ENCODE measurements at regions not wholly inside any gene's neighbourhood (a gene's known extent, or its start where the extent isn't known, plus 50 kb on each side); places are given as distances from the start of the nearest gene placed in this dataset.

DNA sequence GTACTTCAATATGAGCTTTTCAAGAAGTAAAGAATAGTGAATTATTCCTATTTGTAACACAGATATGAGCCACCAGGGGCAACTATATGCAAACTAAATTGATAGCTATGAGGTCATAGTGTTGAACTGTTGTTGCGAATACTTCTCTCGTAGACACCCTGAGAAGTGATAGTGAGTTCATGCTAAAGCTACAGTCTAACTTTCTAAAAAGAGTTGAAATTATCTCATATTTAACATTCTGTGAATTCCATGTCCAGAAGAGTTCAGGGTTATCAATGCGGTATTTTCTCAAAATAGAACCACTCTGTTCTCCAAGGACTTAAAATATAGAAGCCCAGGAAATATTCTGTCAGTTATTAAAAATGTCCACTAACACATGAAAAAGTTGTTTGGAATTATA, 185.4 kb downstream of the AASDHPPT start:
- H3K36me3 ChIP-seq (ENCODE audit: control insufficient read depth, insufficient read depth, low read length), result no peaks in the 10 kb centered on the region
- TF ChIP-seq, protein P1, sequence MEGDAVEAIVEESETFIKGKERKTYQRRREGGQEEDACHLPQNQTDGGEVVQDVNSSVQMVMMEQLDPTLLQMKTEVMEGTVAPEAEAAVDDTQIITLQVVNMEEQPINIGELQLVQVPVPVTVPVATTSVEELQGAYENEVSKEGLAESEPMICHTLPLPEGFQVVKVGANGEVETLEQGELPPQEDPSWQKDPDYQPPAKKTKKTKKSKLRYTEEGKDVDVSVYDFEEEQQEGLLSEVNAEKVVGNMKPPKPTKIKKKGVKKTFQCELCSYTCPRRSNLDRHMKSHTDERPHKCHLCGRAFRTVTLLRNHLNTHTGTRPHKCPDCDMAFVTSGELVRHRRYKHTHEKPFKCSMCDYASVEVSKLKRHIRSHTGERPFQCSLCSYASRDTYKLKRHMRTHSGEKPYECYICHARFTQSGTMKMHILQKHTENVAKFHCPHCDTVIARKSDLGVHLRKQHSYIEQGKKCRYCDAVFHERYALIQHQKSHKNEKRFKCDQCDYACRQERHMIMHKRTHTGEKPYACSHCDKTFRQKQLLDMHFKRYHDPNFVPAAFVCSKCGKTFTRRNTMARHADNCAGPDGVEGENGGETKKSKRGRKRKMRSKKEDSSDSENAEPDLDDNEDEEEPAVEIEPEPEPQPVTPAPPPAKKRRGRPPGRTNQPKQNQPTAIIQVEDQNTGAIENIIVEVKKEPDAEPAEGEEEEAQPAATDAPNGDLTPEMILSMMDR (conservative IDR thresholded peaks at IDR 0.05 in 1 of 2, IDR thresholded peaks at IDR 0.05 in 1 of 2; ENCODE audit: low read depth in 1 of 2, low read length in 2 of 2), result no peak
- no peak for TF ChIP-seq EZH2 (IDR thresholded peaks at IDR 0.05; ENCODE audit: low read length, missing control alignments)
- no peak overlapping the region for H2AFZ ChIP-seq (ENCODE audit: low read length)
- no peaks in the 10 kb centered on the region for H3K27me3 ChIP-seq (ENCODE audit: control insufficient read depth, insufficient read depth, low read length)
- no peaks in the 10 kb centered on the region for H4K20me1 ChIP-seq (ENCODE audit: control insufficient read depth, extremely low read depth, insufficient read depth, low read length)
- no peaks in the 10 kb centered on the region for H3K9me3 ChIP-seq (ENCODE audit: control insufficient read depth, insufficient read depth, low read depth, low read length)
- H3K4me3 ChIP-seq (replicated peaks in 1 of 4; ENCODE audit: control extremely low read depth in 1 of 4, insufficient read depth in 1 of 4, low read depth in 3 of 4, low read length in 4 of 4), result no peak overlapping the region
- no peak overlapping the region for H3K4me2 ChIP-seq (ENCODE audit: extremely low read depth, insufficient read depth, low read length)
- H3K9ac ChIP-seq (ENCODE audit: insufficient read depth, low read length), result no peak overlapping the region
- peak in 1 of 2 donors; percentile 20 for DNase-seq (ENCODE audit: low read depth in 2 of 2)
- H3K4me1 ChIP-seq (ENCODE audit: control insufficient read depth, extremely low read depth, insufficient read depth, low read length), result no peaks in the 10 kb centered on the region
- H3K27ac ChIP-seq (ENCODE audit: insufficient read depth, low read length), result no peak overlapping the region
- H3K79me2 ChIP-seq (ENCODE audit: control insufficient read depth, insufficient read depth, low read length), result no peaks in the 10 kb centered on the region

DNA sequence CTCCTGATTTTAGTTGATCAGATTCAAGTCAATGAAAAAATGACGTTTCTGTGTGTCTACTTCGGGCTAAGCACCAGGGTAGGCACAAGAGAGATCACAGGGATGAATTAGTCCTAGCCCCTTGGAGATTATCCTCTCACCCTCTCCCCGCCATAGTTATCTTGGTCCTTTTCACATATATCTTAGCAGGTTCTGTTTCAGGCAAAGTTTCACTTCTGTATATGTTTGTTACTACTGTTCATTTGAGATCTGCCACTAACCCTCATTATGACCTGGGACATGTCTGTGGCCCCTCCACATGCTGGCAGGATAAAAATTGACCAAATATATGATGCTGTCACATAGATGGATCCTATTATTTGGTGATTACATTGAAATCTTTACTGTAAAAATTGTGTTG, 186.1 kb downstream of the AASDHPPT start:
- no peak overlapping the region for H3K27ac ChIP-seq (ENCODE audit: insufficient read depth, low read length)
- H4K20me1 ChIP-seq (ENCODE audit: control insufficient read depth, extremely low read depth, insufficient read depth, low read length), result no peaks in the 10 kb centered on the region

DNA sequence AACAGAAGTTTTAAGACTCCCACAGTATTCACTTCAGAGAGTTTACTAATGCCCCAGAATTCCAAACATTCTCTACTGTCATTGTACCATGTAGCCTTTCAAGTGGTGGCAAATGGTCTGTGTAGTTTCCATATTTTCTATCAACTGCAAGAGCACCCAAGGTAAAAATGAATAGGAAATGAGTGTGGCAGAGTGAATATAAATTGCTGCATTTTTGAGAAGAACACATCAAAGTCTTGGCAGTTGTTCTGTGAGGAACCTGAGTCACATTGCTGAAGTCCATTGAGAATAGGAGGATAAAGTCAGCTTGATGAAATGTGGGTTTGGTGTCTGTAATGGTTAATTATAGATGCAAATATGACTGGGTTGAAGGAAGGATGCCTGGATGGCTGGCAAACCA, 193.6 kb downstream of the AASDHPPT start:
- no peak overlapping the region for H3K27ac ChIP-seq (ENCODE audit: insufficient read depth, low read length)
- H3K27me3 ChIP-seq (ENCODE audit: control insufficient read depth, insufficient read depth, low read length), result peaks cover 3% of the 10 kb centered on the region

More for the DNA sequence above, 186.1 kb downstream of the AASDHPPT start:
- Histone ChIP-seq H3K36me3 (ENCODE audit: control insufficient read depth, insufficient read depth, low read length) (no peaks in the 10 kb centered on the region), H3K4me3 (replicated peaks in 1 of 4; ENCODE audit: control extremely low read depth in 1 of 4, insufficient read depth in 1 of 4, low read depth in 3 of 4, low read length in 4 of 4) (no peak overlapping the region), H3K4me2 (ENCODE audit: extremely low read depth, insufficient read depth, low read length) (no peak overlapping the region), H3K9me3 (ENCODE audit: control insufficient read depth, insufficient read depth, low read depth, low read length) (no peaks in the 10 kb centered on the region), H3K27me3 (ENCODE audit: control insufficient read depth, insufficient read depth, low read length) (no peaks in the 10 kb centered on the region), H3K4me1 (ENCODE audit: control insufficient read depth, extremely low read depth, insufficient read depth, low read length) (no peaks in the 10 kb centered on the region), H3K79me2 (ENCODE audit: control insufficient read depth, insufficient read depth, low read length) (no peaks in the 10 kb centered on the region), H3K9ac (ENCODE audit: insufficient read depth, low read length) (no peak overlapping the region), H2AFZ (ENCODE audit: low read length) (no peak overlapping the region)
- TF ChIP-seq, protein P1 (conservative IDR thresholded peaks at IDR 0.05 in 1 of 2, IDR thresholded peaks at IDR 0.05 in 1 of 2; ENCODE audit: low read depth in 1 of 2, low read length in 2 of 2), result no peak
- no peak for TF ChIP-seq EZH2 (IDR thresholded peaks at IDR 0.05; ENCODE audit: low read length, missing control alignments)
- DNase-seq (ENCODE audit: low read depth in 2 of 2), result no peak

More for the DNA sequence above, 193.6 kb downstream of the AASDHPPT start:
- peak in 1 of 2 donors; percentile 81 for DNase-seq (ENCODE audit: low read depth in 2 of 2)
- Histone ChIP-seq H3K9ac (ENCODE audit: insufficient read depth, low read length) (no peak overlapping the region), H4K20me1 (ENCODE audit: control insufficient read depth, extremely low read depth, insufficient read depth, low read length) (no peaks in the 10 kb centered on the region), H3K79me2 (ENCODE audit: control insufficient read depth, insufficient read depth, low read length) (no peaks in the 10 kb centered on the region), H3K4me1 (ENCODE audit: control insufficient read depth, extremely low read depth, insufficient read depth, low read length) (no peaks in the 10 kb centered on the region), H3K4me2 (ENCODE audit: extremely low read depth, insufficient read depth, low read length) (no peak overlapping the region), H3K36me3 (ENCODE audit: control insufficient read depth, insufficient read depth, low read length) (no peaks in the 10 kb centered on the region), H3K4me3 (replicated peaks in 1 of 4; ENCODE audit: control extremely low read depth in 1 of 4, insufficient read depth in 1 of 4, low read depth in 3 of 4, low read length in 4 of 4) (no peak overlapping the region), H2AFZ (ENCODE audit: low read length) (no peak overlapping the region), H3K9me3 (ENCODE audit: control insufficient read depth, insufficient read depth, low read depth, low read length) (no peaks in the 10 kb centered on the region)
- no peak for TF ChIP-seq EZH2 (IDR thresholded peaks at IDR 0.05; ENCODE audit: low read length, missing control alignments)
- TF ChIP-seq, protein P1 (conservative IDR thresholded peaks at IDR 0.05 in 1 of 2, IDR thresholded peaks at IDR 0.05 in 1 of 2; ENCODE audit: low read depth in 1 of 2, low read length in 2 of 2), result no peak
